Body of pancreas (tissue), 4 donors: ENCODE measurements at regions not wholly inside any gene's neighbourhood (a gene's known extent, or its start where the extent isn't known, plus 50 kb on each side); places are given as distances from the start of the nearest gene placed in this dataset.

ENCODE experiments used
- CTCF ChIP-seq, 7 experiments: fragments of 450-650 bp in 4 of 7; fragments of 200-600 bp in 3 of 7; sonication (generic) in 3 of 7; IDR thresholded peaks; one replicate each; pipeline ENCODE4 v1.5.1; 2016 to 2019; ENCODE audit warnings: antibody characterized with exemption in 7 of 7
- POLR2A ChIP-seq, 3 donors: fragments of 450-650 bp; IDR thresholded peaks; one replicate each; pipeline ENCODE4 v1.6.1; 2016; ENCODE audit warnings: antibody characterized with exemption in 3 of 3, mild to moderate bottlenecking in 2 of 3

- no peak for TF ChIP-seq CTCF (IDR thresholded peaks at IDR 0.05)
- no peak for TF ChIP-seq POLR2A (IDR thresholded peaks at IDR 0.05)
Observed at GRCh38 chr13:34364633-34365032, 546.7 kb downstream of the RFC3 start.
